ENCODE measurements at regions not wholly inside any gene's neighbourhood (a gene's known extent, or its start where the extent isn't known, plus 50 kb on each side); places are given as distances from the start of the nearest gene placed in this dataset.

- Histone ChIP-seq H3K4me1 (ENCODE audit: control insufficient read depth, insufficient read depth, low read length) (no peaks in the 10 kb centered on the region), H3K27ac (ENCODE audit: low read depth, low read length) (no peak overlapping the region), H3K9ac (ENCODE audit: extremely low read depth, low read length, poor library complexity, severe bottlenecking) (no peak overlapping the region), H3K9me3 (ENCODE audit: control insufficient read depth, low read length) (peaks cover 10% of the 10 kb centered on the region), H3K27me3 (ENCODE audit: control insufficient read depth, insufficient read depth, low read length, poor library complexity, severe bottlenecking) (no peaks in the 10 kb centered on the region), H3K36me3 (ENCODE audit: control insufficient read depth, insufficient read depth, low read length) (no peaks in the 10 kb centered on the region), H3K4me3 (ENCODE audit: low read length) (no peak overlapping the region)
- H3K36me3 Mint-ChIP-seq (ENCODE audit: low read depth), result peaks cover 5% of the 10 kb centered on the region
- no peaks in the 10 kb centered on the region for H3K4me1 Mint-ChIP-seq
- H3K9me3 Mint-ChIP-seq, result peaks cover 16% of the 10 kb centered on the region
- 93 to 94% methylated on average over 3 to 6 of the region's 6 CpGs for WGBS, 2 experiments (ENCODE audit: insufficient coverage in 1 of 2, insufficient read length in 1 of 2)
- H3K27me3 Mint-ChIP-seq (ENCODE audit: insufficient read depth), result no peaks in the 10 kb centered on the region
- no peak overlapping the region for H3K4me3 Mint-ChIP-seq
- no peak for TF ChIP-seq CTCF (conservative IDR thresholded peaks at IDR 0.05)
- DNase-seq, result no peak
- H3K27ac Mint-ChIP-seq, result no peak overlapping the region
These were observed 167.5 kb upstream of the CWC22 start for GRCh38 chr2:180174580-180174979.

GRCh38 chr2:180169474-180169873 lies 162.4 kb upstream of the CWC22 start:
- no peak for TF ChIP-seq CTCF (conservative IDR thresholded peaks at IDR 0.05)
- Histone ChIP-seq H3K27ac (ENCODE audit: low read depth, low read length) (no peak overlapping the region), H3K36me3 (ENCODE audit: control insufficient read depth, insufficient read depth, low read length) (no peaks in the 10 kb centered on the region), H3K4me3 (ENCODE audit: low read length) (peak overlapping the region; percentile 19), H3K9ac (ENCODE audit: extremely low read depth, low read length, poor library complexity, severe bottlenecking) (no peak overlapping the region), H3K27me3 (ENCODE audit: control insufficient read depth, insufficient read depth, low read length, poor library complexity, severe bottlenecking) (no peaks in the 10 kb centered on the region), H3K9me3 (ENCODE audit: control insufficient read depth, low read length) (peaks cover 41% of the 10 kb centered on the region), H3K4me1 (ENCODE audit: control insufficient read depth, insufficient read depth, low read length) (no peaks in the 10 kb centered on the region)
- Mint-ChIP-seq H3K27me3 (ENCODE audit: insufficient read depth) (no peaks in the 10 kb centered on the region), H3K4me1 (no peaks in the 10 kb centered on the region), H3K27ac (no peak overlapping the region), H3K4me3 (no peak overlapping the region), H3K9me3 (peaks cover 45% of the 10 kb centered on the region), H3K36me3 (ENCODE audit: low read depth) (peaks cover 5% of the 10 kb centered on the region)
- DNase-seq, result no peak

GRCh38 chr2:180161415-180161814 lies 154.3 kb upstream of the CWC22 start:
- Histone ChIP-seq H3K9me3 (ENCODE audit: control insufficient read depth, low read length) (no peaks in the 10 kb centered on the region), H3K4me3 (ENCODE audit: low read length) (no peak overlapping the region), H3K4me1 (ENCODE audit: control insufficient read depth, insufficient read depth, low read length) (no peaks in the 10 kb centered on the region), H3K9ac (ENCODE audit: extremely low read depth, low read length, poor library complexity, severe bottlenecking) (no peak overlapping the region), H3K27me3 (ENCODE audit: control insufficient read depth, insufficient read depth, low read length, poor library complexity, severe bottlenecking) (no peaks in the 10 kb centered on the region), H3K36me3 (ENCODE audit: control insufficient read depth, insufficient read depth, low read length) (no peaks in the 10 kb centered on the region), H3K27ac (ENCODE audit: low read depth, low read length) (no peak overlapping the region)
- Mint-ChIP-seq H3K36me3 (ENCODE audit: low read depth) (no peaks in the 10 kb centered on the region), H3K9me3 (peaks cover 4% of the 10 kb centered on the region), H3K27ac (no peak overlapping the region), H3K4me1 (no peaks in the 10 kb centered on the region), H3K4me3 (no peak overlapping the region), H3K27me3 (ENCODE audit: insufficient read depth) (no peaks in the 10 kb centered on the region)
- 85% methylated on average over 2 of the region's 2 CpGs; no CpG with 5 or more reads in 1 of the 2 experiments for WGBS, 2 experiments (ENCODE audit: insufficient coverage in 1 of 2, insufficient read length in 1 of 2)
- DNase-seq, result no peak
- TF ChIP-seq CTCF (conservative IDR thresholded peaks at IDR 0.05), result no peak
